ENCODE measurements at regions not wholly inside any gene's neighbourhood (a gene's known extent, or its start where the extent isn't known, plus 50 kb on each side); places are given as distances from the start of the nearest gene placed in this dataset.

DNA sequence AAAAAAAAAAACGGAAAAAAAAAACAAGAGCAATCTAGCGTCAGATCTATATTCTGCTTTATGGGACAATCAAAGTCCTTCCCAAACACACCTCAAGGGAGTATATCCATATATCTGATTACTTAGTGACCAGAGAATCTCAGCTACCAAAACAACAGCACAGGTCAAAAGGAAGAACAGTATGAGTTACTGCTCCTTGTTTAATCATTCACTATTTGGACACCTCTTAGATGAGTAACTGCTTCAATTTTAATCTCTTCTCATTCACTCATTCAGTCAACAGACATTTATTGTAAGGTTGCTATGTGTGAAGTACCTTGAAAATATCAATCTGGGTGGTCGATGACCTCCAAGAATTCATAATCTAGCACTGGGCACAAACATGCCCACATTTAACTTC lies 193.2 kb downstream of the IRS2 start:
- no peak for DNase-seq

GRCh38 chr13:109592770-109593169 lies 193.6 kb downstream of the IRS2 start:
- DNase-seq, result no peak

DNA sequence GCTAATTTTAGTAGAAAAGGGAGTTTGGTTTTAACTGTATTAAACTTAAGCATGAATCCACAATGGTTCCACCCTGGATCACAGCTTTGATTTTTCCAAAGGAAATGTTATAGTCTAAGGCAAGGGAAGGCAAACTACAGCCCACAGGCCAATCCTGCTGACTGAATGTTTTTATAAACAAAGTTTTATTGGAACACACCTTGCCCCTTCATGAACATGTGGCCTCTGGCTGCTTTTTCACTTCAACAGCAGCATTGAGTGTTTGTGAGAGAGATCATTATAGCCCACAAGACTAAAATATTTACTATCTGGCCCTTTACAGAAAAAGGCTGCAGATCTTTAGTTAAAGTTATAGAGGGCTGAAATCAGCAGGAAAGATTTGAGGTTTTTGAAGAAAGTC lies 198.7 kb downstream of the IRS2 start:
- no peak for DNase-seq

DNA sequence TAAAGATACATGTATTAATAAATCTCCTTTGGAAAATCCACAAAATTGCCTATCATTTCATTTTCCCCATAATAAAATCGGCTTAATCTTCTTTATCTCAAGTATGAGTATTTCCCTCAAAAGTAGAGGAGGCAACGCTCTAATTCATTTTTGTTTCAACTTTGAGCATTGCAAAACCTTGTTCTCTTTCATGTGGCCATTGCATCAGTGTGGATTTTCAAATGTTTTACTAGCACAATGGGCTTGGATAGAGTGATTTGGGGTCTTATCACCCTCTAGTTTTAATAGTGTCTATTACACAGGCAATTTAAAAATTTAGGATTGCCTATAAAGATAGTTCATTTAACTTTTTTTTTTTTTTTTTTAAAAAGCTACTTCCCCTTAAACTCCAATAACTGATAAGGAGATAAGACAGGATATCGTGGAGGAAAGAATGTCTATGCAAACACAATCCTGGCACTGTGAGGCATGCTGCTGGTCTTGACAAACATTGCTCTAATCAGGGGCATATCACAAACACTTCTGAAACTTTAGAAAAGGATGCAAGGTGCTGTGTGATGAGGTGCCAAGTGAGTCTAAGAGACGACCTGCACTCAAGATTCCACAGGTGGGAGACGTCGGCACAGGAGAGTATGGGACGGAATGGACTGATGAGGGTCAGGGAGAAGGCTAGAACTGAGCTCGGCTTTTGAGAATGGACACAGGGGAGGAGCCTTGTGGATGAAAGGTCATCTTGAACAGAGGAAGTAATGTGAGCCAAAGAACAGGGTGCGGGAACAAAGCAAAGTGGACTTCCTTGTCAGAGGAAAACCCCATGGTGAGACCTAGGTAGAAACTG lies 199.7 kb downstream of the IRS2 start:
- no peak for DNase-seq

- DNase-seq, result no peak
Measured at GRCh38 chr13:109584844-109585361, 201.5 kb downstream of the IRS2 start.

GRCh38 chr13:109577191-109577700 lies 209.1 kb downstream of the IRS2 start:
- DNase-seq, result no peak

DNA sequence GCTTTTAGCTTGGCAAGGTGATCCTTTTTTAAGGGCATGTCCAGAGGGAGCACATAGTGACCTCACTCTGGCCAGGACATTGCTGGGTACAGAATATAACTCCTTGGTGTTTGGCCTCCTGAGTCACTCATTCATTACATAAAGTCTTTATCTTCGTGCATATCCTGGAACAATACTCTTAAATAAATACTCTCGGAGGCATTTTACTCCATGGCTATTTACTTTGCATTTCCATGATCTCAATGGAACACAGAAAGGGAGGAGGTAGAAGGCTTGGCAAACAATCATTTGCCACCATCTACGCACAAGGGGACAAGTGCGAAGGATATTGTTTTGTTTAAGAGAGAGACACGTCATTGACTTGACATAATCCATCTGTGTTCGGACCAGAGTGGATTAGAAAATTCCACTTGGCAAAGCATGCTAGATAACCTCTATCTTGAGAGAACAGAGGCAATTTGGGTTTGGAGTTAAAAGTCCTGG lies 210.0 kb downstream of the IRS2 start:
- no peak for DNase-seq

GRCh38 chr13:109575821-109576220 lies 210.6 kb downstream of the IRS2 start:
- no peak for DNase-seq

GRCh38 chr13:109572389-109572788 lies 214.0 kb downstream of the IRS2 start:
- DNase-seq, result no peak

DNA sequence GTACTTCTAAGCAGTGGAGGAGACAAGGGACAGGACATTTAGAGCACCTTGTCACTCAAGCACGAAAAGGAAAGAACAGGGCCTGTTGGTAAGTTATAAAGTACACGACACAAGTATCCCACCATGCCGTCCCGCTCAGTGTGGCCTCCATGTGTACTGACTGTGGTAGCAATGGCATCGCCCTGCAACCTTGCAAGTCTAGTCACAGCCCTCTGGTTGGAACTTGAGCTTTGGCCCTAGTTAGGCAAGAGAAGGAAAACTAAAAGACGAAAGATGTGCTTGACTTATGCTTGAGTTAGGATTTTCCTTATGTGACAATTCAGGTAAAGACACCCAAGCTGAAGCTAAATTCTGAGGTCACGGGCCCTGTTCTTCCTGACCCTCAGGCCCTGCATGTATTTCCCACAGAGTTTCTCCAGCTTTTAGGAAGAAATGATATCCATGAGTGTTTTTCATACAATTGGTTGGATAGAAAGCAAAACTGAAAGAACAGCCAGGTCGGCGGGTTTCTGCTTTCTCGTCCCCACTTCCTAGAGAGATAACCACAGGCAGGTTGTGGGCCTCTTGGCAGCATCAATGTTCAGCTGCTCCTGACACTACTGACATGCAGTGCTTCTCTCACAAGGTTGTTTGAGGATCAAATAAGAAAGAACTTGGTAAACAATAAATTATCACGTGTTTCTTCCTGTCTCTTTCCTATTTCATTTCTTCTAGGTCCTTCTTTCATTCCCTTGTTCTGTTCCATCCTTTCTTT lies 216.2 kb downstream of the IRS2 start:
- no peak for DNase-seq

DNA sequence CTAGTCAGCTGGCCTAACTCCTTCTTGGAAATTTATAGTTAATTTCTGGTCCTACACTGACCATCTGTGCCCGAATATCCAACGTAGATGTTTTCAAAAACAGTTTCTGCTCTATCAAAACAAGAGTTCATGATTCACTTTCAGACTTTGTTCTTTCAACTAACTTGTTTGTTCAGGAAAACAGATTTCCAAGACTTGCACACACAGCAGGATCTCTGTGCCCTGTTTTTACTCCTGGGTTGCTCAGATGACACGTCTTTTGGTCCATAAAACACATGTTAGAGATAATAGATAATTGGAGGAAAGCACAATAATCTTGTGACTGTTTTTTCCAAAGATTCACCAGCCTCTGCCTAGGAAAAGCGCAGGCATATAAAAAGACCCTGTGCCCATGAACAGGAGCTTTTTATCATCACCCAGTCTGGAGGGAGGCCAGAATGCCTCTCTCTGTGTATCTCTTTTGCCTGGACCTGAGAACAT lies 218.0 kb downstream of the IRS2 start:
- no peak for DNase-seq

GRCh38 chr13:109567315-109567714 lies 219.1 kb downstream of the IRS2 start:
- no peak for DNase-seq

DNA sequence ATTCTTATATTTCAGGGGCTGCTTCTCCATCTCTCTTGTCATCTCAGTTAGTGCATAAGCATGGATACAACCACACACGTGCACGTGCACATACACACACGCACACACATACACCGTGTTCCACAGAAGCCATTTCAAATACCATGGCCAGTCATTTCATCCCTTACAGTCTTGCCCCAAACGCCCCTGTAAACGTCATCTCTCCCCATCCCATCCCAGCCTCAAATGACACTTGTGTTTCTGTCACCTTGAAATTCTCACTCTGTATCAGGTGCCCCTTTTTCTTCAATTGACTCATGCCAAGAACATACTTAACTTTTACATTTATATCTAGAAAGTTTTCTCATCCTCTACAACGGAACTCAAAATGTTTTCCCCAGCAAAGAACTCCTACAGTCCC lies 220.5 kb downstream of the IRS2 start:
- DNase-seq, result no peak

DNA sequence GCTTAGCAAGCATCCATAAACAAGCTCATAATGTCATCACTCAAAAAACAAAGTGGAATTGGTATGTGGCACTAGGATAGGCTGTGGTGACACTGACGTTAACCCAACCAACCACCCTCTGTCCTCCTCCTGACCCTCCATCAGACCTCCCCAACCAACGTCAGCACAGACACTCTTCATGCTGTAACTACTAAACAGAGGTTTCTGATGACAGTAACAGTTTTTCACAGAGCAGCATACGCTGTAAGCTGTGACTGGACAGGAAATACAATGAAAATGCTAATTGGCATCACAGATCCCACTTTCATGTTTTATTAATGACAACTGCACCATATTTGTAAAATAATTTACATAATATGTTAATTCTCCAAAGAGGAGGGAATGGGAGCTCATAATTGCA lies 238.0 kb downstream of the IRS2 start:
- DNase-seq, result no peak

DNA sequence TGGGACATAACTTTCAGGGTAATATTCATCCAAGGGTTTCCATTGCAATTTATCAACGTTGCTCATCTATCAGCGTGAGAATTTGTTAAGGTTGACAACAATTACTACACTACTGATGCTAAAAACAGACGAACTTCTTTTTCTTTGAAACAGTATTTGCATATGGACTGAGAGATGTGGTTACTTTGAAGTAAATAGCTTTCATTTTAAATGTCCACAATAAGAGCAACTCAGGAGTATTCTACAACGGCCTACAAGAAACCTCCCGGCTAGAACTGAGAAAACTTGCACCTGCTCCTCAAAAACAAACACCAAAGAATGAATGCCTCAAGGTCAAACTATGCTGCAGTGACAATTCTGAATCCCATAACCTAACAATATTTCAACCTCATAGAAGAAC lies 238.4 kb downstream of the IRS2 start:
- DNase-seq, result no peak

DNA sequence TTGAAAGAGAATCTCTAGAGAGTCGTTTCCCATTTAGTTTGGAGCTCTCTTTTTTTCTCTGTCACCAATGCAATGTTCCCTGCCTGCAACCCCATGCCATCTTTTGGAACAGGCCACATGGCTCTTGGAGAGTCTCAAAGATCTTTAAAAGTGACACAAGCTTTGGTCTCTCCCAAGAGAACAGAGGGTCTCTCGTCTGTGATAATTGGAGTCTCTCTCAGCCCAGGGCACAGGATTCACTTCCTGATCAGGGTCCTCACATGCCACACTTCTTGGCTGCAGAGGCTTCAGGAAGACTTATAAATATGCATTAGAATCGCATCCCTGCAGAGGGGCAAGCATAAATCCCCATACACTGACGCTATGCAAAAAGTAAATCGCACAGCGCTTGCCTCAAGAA lies 240.5 kb downstream of the IRS2 start:
- DNase-seq, result no peak

DNA sequence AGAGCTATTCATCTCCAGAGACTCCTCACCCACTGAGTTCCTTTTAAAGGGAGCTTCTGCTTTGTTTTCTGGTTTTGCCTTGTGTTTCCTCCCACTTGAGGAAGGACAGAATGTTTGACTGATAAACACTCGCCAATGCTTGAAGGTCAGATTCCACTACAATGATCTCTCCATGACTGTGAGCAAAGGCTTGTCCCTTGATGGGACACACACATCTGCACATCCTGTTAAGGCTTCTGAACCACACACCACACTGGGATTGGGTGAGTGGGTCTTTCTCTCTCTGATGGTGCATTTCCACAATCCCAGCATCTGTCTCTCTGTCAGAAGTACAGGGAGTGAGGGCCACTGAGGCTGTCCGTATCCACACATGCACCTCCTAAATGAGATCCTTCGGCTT lies 245.3 kb downstream of the IRS2 start:
- no peak for DNase-seq

- DNase-seq, result no peak
Measured at GRCh38 chr13:109537584-109537983, 248.8 kb downstream of the IRS2 start.

DNA sequence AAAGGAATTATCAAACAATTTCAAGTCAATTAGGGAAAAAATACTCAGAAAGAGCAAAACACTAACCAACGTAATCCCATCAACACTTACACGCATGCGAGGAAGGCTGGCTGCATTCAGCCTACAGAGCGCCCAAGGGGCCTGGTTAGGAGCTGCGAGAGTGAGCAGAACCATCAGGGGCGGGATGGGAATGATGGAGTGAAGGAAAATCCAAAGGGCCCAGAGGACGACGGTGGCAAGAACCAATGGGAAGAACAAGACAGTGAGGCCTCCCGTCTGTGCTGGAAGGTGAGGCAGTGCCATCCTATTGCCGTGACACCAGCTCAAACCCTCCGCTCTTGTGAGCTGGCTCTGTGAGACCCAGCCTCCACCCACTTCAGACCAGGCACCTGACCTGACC lies 253.0 kb downstream of the IRS2 start:
- DNase-seq, result no peak

- DNase-seq, result no peak
Measured at GRCh38 chr13:109529964-109530363, 256.4 kb downstream of the IRS2 start.

- no peak for DNase-seq
Measured at GRCh38 chr13:109521719-109522118, 264.7 kb downstream of the IRS2 start.

DNA sequence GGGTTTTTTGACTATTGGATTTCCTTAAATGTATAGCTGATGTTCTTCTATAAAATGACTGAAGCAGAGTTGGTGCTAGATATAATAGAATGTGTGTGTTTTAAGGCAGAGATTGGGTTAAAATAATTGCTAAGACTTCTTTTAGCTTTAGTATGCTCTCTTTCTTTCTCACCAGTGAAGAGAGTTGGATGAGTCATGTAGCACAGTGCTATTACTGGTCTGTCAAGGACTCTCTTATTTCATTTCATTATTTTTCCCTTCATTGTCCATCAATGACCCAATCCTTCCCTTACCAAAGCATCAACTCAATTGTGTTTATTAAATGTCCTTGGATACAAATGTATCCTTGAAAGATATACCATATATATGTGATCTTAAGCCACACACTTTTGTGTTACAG lies 268.9 kb downstream of the IRS2 start:
- DNase-seq, result no peak

GRCh38 chr13:109516186-109516585 lies 270.2 kb downstream of the IRS2 start:
- DNase-seq, result no peak
